Stimulated activated CD4-positive, alpha-beta T cell treated with anti-CD3 and anti-CD28 coated beads, Interleukin-1b, Interleukin-23, amount 100 ng/mL, for 24 hours (primary cell): ENCODE measurements at regions not wholly inside any gene's neighbourhood (a gene's known extent, or its start where the extent isn't known, plus 50 kb on each side); places are given as distances from the start of the nearest gene placed in this dataset.
A peak's percentile ranks its signal among the peaks of the same experiment; 100 is the strongest.
"Not testable (repeated sequence)": the region's sequence is repeated elsewhere in the genome, so short reads cannot be mapped to it uniquely, and the experiment has no call there.

Experiments
- DNase-seq, 4 experiments: peaks; one replicate each; pipeline ENCODE4 v3.0.0-alpha.2; 2020; ENCODE audit warnings: low read depth in 4 of 4, low spot score in 1 of 4

- DNase-seq = not testable (repeated sequence)
These were observed 56.9 kb upstream of the NBPF20 start for GRCh38 chr1:145482214-145482860.

GRCh38 chr1:145475962-145476361 is 50.6 kb upstream of the NBPF20 start:
- DNase-seq = not testable (repeated sequence)

DNA sequence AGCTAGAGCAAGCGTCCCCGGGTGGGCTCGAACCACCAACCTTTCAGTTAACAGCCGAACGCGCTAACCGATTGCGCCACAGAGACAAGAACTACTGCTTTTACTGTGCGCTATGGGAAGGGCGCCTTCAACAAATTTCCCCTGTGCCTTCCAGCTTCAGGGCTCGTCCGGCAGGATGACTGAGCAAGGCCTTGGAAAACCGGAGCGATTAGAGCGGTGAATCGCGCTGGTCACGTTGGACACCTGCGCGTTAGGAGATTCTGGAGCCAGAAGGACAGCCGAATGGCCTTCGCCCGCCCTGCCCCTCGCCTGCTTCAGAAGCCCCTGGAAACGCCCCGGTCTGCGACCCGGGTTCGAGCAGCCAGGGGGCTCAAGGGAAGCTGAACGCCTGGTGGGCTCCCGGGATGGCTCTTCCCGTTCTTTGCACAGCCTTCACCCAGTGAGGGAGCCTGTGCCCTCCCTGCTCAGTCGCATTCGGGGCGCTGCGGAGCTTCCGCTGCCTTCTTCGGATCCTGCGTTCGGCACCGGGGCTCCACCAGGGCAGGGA is 50.0 kb upstream of the NBPF20 start:
- peak in 2 of 4 experiments; percentile 24 to 39 for DNase-seq
